ENCODE measurements at regions not wholly inside any gene's neighbourhood (a gene's known extent, or its start where the extent isn't known, plus 50 kb on each side); places are given as distances from the start of the nearest gene placed in this dataset.

GRCh38 chr12:39123580-39124253 lies 218.3 kb upstream of the CPNE8 start:
- Histone ChIP-seq H3K4me2 (ENCODE audit: low read length) (no peak overlapping the region), H3K9me2 (ENCODE audit: insufficient read depth, low read length) (no peaks in the 10 kb centered on the region), H3K79me2 (replicated peaks; ENCODE audit: insufficient read depth, low read length) (no peaks in the 10 kb centered on the region), H2AFZ (ENCODE audit: low read depth, low read length) (no peak overlapping the region), H3K27ac (ENCODE audit: low read length) (no peak overlapping the region), H4K20me1 (ENCODE audit: insufficient read depth) (no peaks in the 10 kb centered on the region), H3K27me3 (ENCODE audit: insufficient read depth, low read depth, low read length) (no peaks in the 10 kb centered on the region), H3K9me3 (ENCODE audit: low read length) (no peaks in the 10 kb centered on the region), H3F3A (ENCODE audit: insufficient read depth, low read length, poor library complexity, severe bottlenecking) (no peaks in the 10 kb centered on the region), H3K9ac (ENCODE audit: low read length) (no peak overlapping the region), H3K4me3 (ENCODE audit: low read length) (no peak overlapping the region), H3K36me3 (ENCODE audit: insufficient read depth, low read length) (no peaks in the 10 kb centered on the region)
- TF ChIP-seq RAD21 (conservative IDR thresholded peaks at IDR 0.05), result no peak
- TF ChIP-seq SMC3 (conservative IDR thresholded peaks at IDR 0.05; ENCODE audit: poor library complexity), result no peak
- no peak for TF ChIP-seq TAF1 (IDR thresholded peaks at IDR 0.05; ENCODE audit: low read depth)
- TF ChIP-seq CTCF (IDR thresholded peaks at IDR 0.05; ENCODE audit: poor library complexity, severe bottlenecking), result no peak
- no peak for TF ChIP-seq EP300 (conservative IDR thresholded peaks at IDR 0.05; ENCODE audit: poor library complexity, severe bottlenecking)
- TF ChIP-seq EZH2 (IDR thresholded peaks at IDR 0.05; ENCODE audit: borderline replicate concordance, insufficient read depth, low read length, poor library complexity, severe bottlenecking), result no peak
- TF ChIP-seq MXI1 (conservative IDR thresholded peaks at IDR 0.05; ENCODE audit: poor library complexity, severe bottlenecking), result no peak
- no peak for TF ChIP-seq POLR2AphosphoS5 (IDR thresholded peaks at IDR 0.05)
- no peak for TF ChIP-seq REST (IDR thresholded peaks at IDR 0.05; ENCODE audit: borderline replicate concordance)

GRCh38 chr12:39122562-39123204 lies 217.3 kb upstream of the CPNE8 start:
- Histone ChIP-seq H3K9ac (ENCODE audit: low read length) (no peak overlapping the region), H3K9me3 (ENCODE audit: low read length) (no peaks in the 10 kb centered on the region), H4K20me1 (ENCODE audit: insufficient read depth) (no peaks in the 10 kb centered on the region), H3K79me2 (replicated peaks; ENCODE audit: insufficient read depth, low read length) (no peaks in the 10 kb centered on the region), H3K36me3 (ENCODE audit: insufficient read depth, low read length) (no peaks in the 10 kb centered on the region), H3K4me2 (ENCODE audit: low read length) (no peak overlapping the region), H3K4me3 (ENCODE audit: low read length) (no peak overlapping the region), H3K27ac (ENCODE audit: low read length) (no peak overlapping the region), H3K9me2 (ENCODE audit: insufficient read depth, low read length) (no peaks in the 10 kb centered on the region), H2AFZ (ENCODE audit: low read depth, low read length) (no peak overlapping the region), H3K27me3 (ENCODE audit: insufficient read depth, low read depth, low read length) (no peaks in the 10 kb centered on the region), H3F3A (ENCODE audit: insufficient read depth, low read length, poor library complexity, severe bottlenecking) (no peaks in the 10 kb centered on the region)
- no peak for TF ChIP-seq EP300 (conservative IDR thresholded peaks at IDR 0.05; ENCODE audit: poor library complexity, severe bottlenecking)
- TF ChIP-seq MXI1 (conservative IDR thresholded peaks at IDR 0.05; ENCODE audit: poor library complexity, severe bottlenecking), result no peak
- no peak for TF ChIP-seq SMC3 (conservative IDR thresholded peaks at IDR 0.05; ENCODE audit: poor library complexity)
- TF ChIP-seq CTCF (IDR thresholded peaks at IDR 0.05; ENCODE audit: poor library complexity, severe bottlenecking), result no peak
- TF ChIP-seq EZH2 (IDR thresholded peaks at IDR 0.05; ENCODE audit: borderline replicate concordance, insufficient read depth, low read length, poor library complexity, severe bottlenecking), result no peak
- TF ChIP-seq TAF1 (IDR thresholded peaks at IDR 0.05; ENCODE audit: low read depth), result no peak
- no peak for TF ChIP-seq REST (IDR thresholded peaks at IDR 0.05; ENCODE audit: borderline replicate concordance)
- no peak for TF ChIP-seq RAD21 (conservative IDR thresholded peaks at IDR 0.05)
- TF ChIP-seq POLR2AphosphoS5 (IDR thresholded peaks at IDR 0.05), result no peak
